Esophagus muscularis mucosa (tissue), 4 donors: ENCODE measurements at regions not wholly inside any gene's neighbourhood (a gene's known extent, or its start where the extent isn't known, plus 50 kb on each side); places are given as distances from the start of the nearest gene placed in this dataset.

Experiments used
- DNase-seq: peaks from one replicate; pipeline ENCODE4 v3.0.0-alpha.2; 2017; ENCODE audit errors: extremely low spot score
- H3K27ac ChIP-seq, 4 donors: fragments of 200-600 bp; sonication (generic); replicated peaks in 1 of 4; 1 replicate in 3 of 4; 2 replicates in 1 of 4; pipeline ENCODE4 v1.5.1; 2016 to 2019; ENCODE audit warnings: mild to moderate bottlenecking in 1 of 4
- H3K27me3 ChIP-seq, 4 donors: fragments of 200-600 bp; sonication (generic); one replicate each; pipeline versions ENCODE4 v1.5.1 to v1.6.0; 2016 to 2019
- H3K36me3 ChIP-seq, 4 donors: fragments of 200-600 bp; sonication (generic); one replicate each; pipeline ENCODE4 v1.5.1; 2016 to 2019
- H3K4me1 ChIP-seq, 4 donors: fragments of 200-600 bp; sonication (generic); one replicate each; pipeline ENCODE4 v1.5.1; 2016 to 2019
- H3K4me3 ChIP-seq, 4 donors: fragments of 200-600 bp; sonication (generic); 1 replicate in 2 of 4; 2 replicates in 2 of 4; pipeline ENCODE4 v1.5.1; 2016 to 2019; ENCODE audit warnings: mild to moderate bottlenecking in 4 of 4, moderate library complexity in 1 of 4
- H3K9me3 ChIP-seq, 4 donors: fragments of 200-600 bp; sonication (generic); 1 replicate in 3 of 4; 2 replicates in 1 of 4; pipeline ENCODE4 v1.5.1; 2016 to 2019
- EP300 ChIP-seq: sonication (generic); formaldehyde crosslinking; IDR thresholded peaks from one replicate; pipeline ENCODE4 v1.6.1; 2017; ENCODE audit warnings: antibody characterized with exemption
- POLR2A ChIP-seq: fragments of 450-650 bp; IDR thresholded peaks from one replicate; pipeline ENCODE4 v1.6.1; 2017; ENCODE audit warnings: antibody characterized with exemption, moderate library complexity, mild to moderate bottlenecking, low read depth
- POLR2AphosphoS5 ChIP-seq, 2 donors: sonication (generic); formaldehyde crosslinking; IDR thresholded peaks; one replicate each; pipeline ENCODE4 v1.6.1; 2017; ENCODE audit warnings: antibody characterized with exemption in 2 of 2
- WGBS: methylation state at CpG from one replicate; pipeline ENCODE4 v1.1.5; 2018; 5-methylcytosine and 5-hydroxymethylcytosine counted together
- intact Hi-C: fragments of 100-400 bp; cut with DNase I; formaldehyde crosslinking; loops from one replicate; pipeline ENCODE4 v1.15.1; 2023
- TF ChIP-seq, protein P1 (sequence below), 3 experiments: fragments of 200-600 bp in 2 of 3; fragments of 450-650 bp in 1 of 3; sonication (generic) in 2 of 3; IDR thresholded peaks; one replicate each; pipeline ENCODE4 v1.5.1; 2017 to 2019; ENCODE audit warnings: antibody characterized with exemption in 3 of 3, mild to moderate bottlenecking in 2 of 3, moderate library complexity in 1 of 3

- intact Hi-C loops = no loop called here
- no peaks in the 10 kb centered on the region for H3K36me3 ChIP-seq
- TF ChIP-seq EP300 = no peak
- no peak for TF ChIP-seq POLR2A
- TF ChIP-seq, protein P1, sequence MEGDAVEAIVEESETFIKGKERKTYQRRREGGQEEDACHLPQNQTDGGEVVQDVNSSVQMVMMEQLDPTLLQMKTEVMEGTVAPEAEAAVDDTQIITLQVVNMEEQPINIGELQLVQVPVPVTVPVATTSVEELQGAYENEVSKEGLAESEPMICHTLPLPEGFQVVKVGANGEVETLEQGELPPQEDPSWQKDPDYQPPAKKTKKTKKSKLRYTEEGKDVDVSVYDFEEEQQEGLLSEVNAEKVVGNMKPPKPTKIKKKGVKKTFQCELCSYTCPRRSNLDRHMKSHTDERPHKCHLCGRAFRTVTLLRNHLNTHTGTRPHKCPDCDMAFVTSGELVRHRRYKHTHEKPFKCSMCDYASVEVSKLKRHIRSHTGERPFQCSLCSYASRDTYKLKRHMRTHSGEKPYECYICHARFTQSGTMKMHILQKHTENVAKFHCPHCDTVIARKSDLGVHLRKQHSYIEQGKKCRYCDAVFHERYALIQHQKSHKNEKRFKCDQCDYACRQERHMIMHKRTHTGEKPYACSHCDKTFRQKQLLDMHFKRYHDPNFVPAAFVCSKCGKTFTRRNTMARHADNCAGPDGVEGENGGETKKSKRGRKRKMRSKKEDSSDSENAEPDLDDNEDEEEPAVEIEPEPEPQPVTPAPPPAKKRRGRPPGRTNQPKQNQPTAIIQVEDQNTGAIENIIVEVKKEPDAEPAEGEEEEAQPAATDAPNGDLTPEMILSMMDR (IDR thresholded peaks at IDR 0.05) = no peak
- no peak for TF ChIP-seq POLR2AphosphoS5 (IDR thresholded peaks at IDR 0.05)
- no peaks in the 10 kb centered on the region for H3K4me1 ChIP-seq
- H3K9me3 ChIP-seq = no peaks in the 10 kb centered on the region
- peaks cover 0 to 41% (median 0%) of the 10 kb centered on the region in 4 donors for H3K27me3 ChIP-seq
- H3K27ac ChIP-seq = no peak overlapping the region
- DNase-seq = no peak
- WGBS = 63% methylated on average over 5 of the region's 12 CpGs
- H3K4me3 ChIP-seq = peak overlapping the region; percentile 34 to 56 (median 40)
Measured at GRCh38 chr22:49052560-49052959, 775.1 kb downstream of the BRD1 start.

- intact Hi-C loops = no loop called here
- H3K4me3 ChIP-seq = peak overlapping the region; percentile 34 to 56 (median 40)
- H3K36me3 ChIP-seq = no peaks in the 10 kb centered on the region
- no peaks in the 10 kb centered on the region for H3K9me3 ChIP-seq
- DNase-seq = no peak
- no peak overlapping the region for H3K27ac ChIP-seq
- TF ChIP-seq POLR2A = no peak
- no peak for TF ChIP-seq POLR2AphosphoS5 (IDR thresholded peaks at IDR 0.05)
- TF ChIP-seq EP300 = no peak
- TF ChIP-seq, protein P1 (IDR thresholded peaks at IDR 0.05) = no peak
- H3K4me1 ChIP-seq = no peaks in the 10 kb centered on the region
- 75% methylated on average over 35 of the region's 36 CpGs for WGBS
- H3K27me3 ChIP-seq = peaks cover 0 to 36% (median 0%) of the 10 kb centered on the region in 4 donors
Measured at GRCh38 chr22:49052023-49052538, 775.6 kb downstream of the BRD1 start.

DNA sequence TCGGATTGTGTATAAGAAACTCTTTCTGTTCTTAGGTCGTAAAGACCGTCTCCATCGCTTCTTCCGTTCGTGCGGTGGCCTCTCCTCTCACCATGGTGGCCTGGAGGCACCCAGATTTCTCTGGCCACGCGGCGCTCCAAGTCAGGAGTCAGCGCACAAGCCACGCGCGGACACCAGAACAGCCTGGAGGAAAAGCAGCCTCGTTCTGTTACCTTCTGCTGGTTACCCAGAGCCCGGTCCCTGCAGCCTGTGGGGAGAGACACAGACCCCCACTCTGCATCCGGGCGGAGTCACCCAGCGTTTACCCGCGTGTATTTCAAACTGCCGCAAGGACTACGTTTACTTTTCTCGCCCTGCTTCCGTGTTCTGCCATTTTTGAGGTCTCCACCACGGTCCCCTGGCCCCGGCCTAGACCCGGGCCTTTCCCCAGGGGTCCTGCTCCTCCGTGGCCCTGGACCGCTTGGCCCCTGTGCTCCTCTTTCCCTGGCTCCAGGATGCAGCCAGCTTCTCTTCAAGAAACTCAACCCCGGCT lies 776.1 kb downstream of the BRD1 start:
- intact Hi-C loops = no loop called here
- TF ChIP-seq EP300 (no peak), POLR2A (no peak), POLR2AphosphoS5 (IDR thresholded peaks at IDR 0.05) (no peak)
- TF ChIP-seq, protein P1 (IDR thresholded peaks at IDR 0.05) = no peak
- Histone ChIP-seq H3K4me3 (peak overlapping the region; percentile 34 to 56 (median 40)), H3K9me3 (no peaks in the 10 kb centered on the region), H3K27ac (no peak overlapping the region), H3K4me1 (no peaks in the 10 kb centered on the region), H3K27me3 (peaks cover 0 to 36% (median 0%) of the 10 kb centered on the region in 4 donors), H3K36me3 (no peaks in the 10 kb centered on the region)
- DNase-seq = no peak
- WGBS = 86% methylated on average over 31 of the region's 31 CpGs

GRCh38 chr22:49049691-49050090 lies 778.0 kb downstream of the BRD1 start:
- H3K27ac ChIP-seq = no peak overlapping the region
- H3K4me1 ChIP-seq = peaks cover 0 to 3% (median 0%) of the 10 kb centered on the region in 4 donors
- H3K27me3 ChIP-seq = peaks cover 0 to 41% (median 0%) of the 10 kb centered on the region in 4 donors
- no peaks in the 10 kb centered on the region for H3K9me3 ChIP-seq
- H3K4me3 ChIP-seq = no peak overlapping the region
- H3K36me3 ChIP-seq = no peaks in the 10 kb centered on the region
- TF ChIP-seq POLR2AphosphoS5 (IDR thresholded peaks at IDR 0.05) (no peak), EP300 (no peak), POLR2A (no peak)
- TF ChIP-seq, protein P1 (IDR thresholded peaks at IDR 0.05) = no peak
- no peak for DNase-seq
- WGBS = 90% methylated on average over 12 of the region's 12 CpGs
- intact Hi-C loops = no loop called here

DNA sequence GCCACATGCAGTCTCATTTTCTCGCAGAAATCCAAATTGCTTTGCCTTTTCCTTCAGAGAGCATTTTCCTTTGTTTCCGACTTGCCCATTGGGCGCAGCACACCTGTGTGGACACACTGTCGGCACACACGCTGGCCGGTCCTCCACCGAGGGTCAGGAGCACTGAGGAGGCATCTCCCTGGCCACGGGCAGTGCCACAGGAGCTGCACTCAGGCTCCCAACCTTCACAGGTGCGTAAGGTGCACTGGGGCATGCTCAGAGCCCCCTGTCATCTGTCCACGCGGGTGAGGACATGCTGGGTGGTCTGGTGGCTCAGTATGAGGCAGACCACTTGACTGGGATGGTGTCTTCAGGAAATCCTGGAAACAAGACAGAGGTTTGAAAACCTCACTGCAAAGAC lies 779.1 kb downstream of the BRD1 start:
- Histone ChIP-seq H3K4me3 (no peak overlapping the region), H3K4me1 (peaks cover 0 to 3% (median 0%) of the 10 kb centered on the region in 4 donors), H3K27me3 (peaks cover 0 to 51% (median 0%) of the 10 kb centered on the region in 4 donors), H3K9me3 (no peaks in the 10 kb centered on the region), H3K36me3 (no peaks in the 10 kb centered on the region), H3K27ac (no peak overlapping the region)
- no peak for TF ChIP-seq POLR2A
- no peak for DNase-seq
- intact Hi-C loops = no loop called here
- WGBS = 83% methylated on average over 9 of the region's 11 CpGs
